ENCODE measurements at regions not wholly inside any gene's neighbourhood (a gene's known extent, or its start where the extent isn't known, plus 50 kb on each side); places are given as distances from the start of the nearest gene placed in this dataset.

DNA sequence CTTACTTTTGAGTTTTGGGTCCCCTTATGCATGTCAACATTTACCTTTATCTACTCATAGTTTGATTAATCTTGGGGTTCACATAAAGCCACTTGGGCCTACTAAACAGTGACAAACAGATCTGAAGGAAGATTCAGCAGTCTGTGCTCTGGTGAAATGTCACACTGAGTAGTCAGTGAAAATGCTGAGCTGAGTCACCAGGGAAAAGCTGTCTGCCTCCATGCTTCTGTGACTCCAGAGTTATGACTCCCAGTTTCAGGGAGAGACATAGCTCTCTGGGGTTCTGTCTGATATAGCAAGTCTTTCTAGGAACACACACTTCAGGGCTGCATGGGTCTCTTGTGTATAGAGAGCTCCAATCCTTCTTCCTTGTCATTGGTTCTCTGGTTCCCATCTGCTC, 406.3 kb upstream of the FAR2 start:
- TF ChIP-seq YY1 (IDR thresholded peaks at IDR 0.05; ENCODE audit: low read depth) (no peak), TAF1 (IDR thresholded peaks at IDR 0.05; ENCODE audit: low read depth) (no peak), TCF12 (IDR thresholded peaks at IDR 0.05; ENCODE audit: low read depth) (no peak), EGR1 (IDR thresholded peaks at IDR 0.05) (no peak), CEBPB (IDR thresholded peaks at IDR 0.05) (no peak), NFIC (IDR thresholded peaks at IDR 0.05) (no peak), RAD21 (IDR thresholded peaks at IDR 0.05; ENCODE audit: low read depth) (no peak), CREB1 (IDR thresholded peaks at IDR 0.05; ENCODE audit: low read depth) (no peak), EP300 (IDR thresholded peaks at IDR 0.05; ENCODE audit: borderline replicate concordance) (no peak), ZBTB7A (IDR thresholded peaks at IDR 0.05; ENCODE audit: low read depth) (no peak)
- TF ChIP-seq, protein P1, sequence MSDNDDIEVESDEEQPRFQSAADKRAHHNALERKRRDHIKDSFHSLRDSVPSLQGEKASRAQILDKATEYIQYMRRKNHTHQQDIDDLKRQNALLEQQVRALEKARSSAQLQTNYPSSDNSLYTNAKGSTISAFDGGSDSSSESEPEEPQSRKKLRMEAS (IDR thresholded peaks at IDR 0.05): no peak
- TF ChIP-seq, protein P2, sequence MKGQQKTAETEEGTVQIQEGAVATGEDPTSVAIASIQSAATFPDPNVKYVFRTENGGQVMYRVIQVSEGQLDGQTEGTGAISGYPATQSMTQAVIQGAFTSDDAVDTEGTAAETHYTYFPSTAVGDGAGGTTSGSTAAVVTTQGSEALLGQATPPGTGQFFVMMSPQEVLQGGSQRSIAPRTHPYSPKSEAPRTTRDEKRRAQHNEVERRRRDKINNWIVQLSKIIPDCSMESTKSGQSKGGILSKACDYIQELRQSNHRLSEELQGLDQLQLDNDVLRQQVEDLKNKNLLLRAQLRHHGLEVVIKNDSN (IDR thresholded peaks at IDR 0.05): no peak
- TF ChIP-seq, protein P3, sequence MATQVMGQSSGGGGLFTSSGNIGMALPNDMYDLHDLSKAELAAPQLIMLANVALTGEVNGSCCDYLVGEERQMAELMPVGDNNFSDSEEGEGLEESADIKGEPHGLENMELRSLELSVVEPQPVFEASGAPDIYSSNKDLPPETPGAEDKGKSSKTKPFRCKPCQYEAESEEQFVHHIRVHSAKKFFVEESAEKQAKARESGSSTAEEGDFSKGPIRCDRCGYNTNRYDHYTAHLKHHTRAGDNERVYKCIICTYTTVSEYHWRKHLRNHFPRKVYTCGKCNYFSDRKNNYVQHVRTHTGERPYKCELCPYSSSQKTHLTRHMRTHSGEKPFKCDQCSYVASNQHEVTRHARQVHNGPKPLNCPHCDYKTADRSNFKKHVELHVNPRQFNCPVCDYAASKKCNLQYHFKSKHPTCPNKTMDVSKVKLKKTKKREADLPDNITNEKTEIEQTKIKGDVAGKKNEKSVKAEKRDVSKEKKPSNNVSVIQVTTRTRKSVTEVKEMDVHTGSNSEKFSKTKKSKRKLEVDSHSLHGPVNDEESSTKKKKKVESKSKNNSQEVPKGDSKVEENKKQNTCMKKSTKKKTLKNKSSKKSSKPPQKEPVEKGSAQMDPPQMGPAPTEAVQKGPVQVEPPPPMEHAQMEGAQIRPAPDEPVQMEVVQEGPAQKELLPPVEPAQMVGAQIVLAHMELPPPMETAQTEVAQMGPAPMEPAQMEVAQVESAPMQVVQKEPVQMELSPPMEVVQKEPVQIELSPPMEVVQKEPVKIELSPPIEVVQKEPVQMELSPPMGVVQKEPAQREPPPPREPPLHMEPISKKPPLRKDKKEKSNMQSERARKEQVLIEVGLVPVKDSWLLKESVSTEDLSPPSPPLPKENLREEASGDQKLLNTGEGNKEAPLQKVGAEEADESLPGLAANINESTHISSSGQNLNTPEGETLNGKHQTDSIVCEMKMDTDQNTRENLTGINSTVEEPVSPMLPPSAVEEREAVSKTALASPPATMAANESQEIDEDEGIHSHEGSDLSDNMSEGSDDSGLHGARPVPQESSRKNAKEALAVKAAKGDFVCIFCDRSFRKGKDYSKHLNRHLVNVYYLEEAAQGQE (IDR thresholded peaks at IDR 0.05; ENCODE audit: low read depth): no peak

DNA sequence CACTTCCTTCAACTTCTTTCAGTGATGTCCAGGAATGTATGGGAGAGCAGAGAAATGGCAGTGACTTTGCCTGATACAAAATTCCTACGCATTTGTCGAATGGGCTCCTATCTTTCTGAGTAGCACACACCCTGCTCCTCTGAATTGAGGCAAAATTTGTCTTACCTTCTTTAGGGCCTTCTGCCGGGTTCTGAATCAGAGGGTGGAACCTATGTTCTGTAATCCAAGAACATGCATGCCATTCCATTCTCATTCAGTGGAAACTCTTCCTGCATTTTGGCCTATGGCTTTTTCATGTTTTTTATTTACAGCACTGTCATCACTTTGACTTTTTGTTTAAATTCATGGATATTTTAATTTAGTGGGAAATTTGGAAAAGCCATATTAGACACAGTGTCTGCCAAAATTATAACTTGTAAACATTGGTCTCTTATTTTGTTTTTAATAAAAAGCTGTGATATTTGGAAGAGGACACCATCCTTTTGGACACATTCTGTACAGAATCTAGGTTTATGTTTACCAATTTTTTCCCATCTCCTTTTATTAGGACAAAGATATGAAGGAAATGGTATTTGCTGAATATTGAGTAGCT, 402.2 kb upstream of the FAR2 start:
- TF ChIP-seq RAD21 (IDR thresholded peaks at IDR 0.05; ENCODE audit: low read depth): no peak
- no peak for TF ChIP-seq TEAD4 (IDR thresholded peaks at IDR 0.05)
- TF ChIP-seq, protein P1 (IDR thresholded peaks at IDR 0.05): no peak
- TF ChIP-seq, protein P2 (IDR thresholded peaks at IDR 0.05): no peak
- TF ChIP-seq CEBPB (IDR thresholded peaks at IDR 0.05): no peak
- no peak for TF ChIP-seq EGR1 (IDR thresholded peaks at IDR 0.05)

DNA sequence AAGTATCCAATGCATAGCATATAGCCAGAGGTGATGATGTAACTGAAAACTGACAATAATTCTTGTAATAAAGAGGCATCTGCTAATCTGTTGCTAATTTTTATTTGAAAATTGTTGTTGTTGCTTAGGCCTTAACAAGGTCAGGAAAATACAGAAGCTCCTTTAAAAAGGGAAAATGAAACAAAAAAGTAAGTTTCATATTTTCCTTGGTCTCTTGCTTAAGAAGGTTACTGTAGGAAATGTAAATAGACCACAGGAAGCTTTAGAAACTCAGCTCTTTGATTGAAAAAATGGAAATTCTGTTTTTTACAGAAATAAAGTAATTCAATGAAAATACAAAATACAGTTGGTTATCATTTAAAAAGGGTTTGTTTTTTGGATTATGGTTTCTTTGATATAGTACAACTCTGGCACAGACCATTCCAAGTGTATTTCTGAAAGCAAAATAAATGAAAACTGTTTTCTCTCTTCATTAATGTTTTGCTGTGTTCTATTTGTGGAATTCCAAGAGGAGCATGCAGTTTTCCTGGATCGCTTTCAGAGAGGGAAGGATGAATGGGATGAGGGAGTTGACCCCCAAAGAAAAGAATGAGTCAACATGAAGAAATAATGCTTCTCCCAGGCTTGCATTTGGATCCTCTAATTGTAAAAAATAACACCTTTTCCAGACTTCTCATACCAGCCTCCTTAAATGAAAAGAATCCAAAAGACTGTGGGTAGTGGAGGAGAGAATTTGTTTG, 398.0 kb upstream of the FAR2 start:
- TF ChIP-seq, protein P2 (IDR thresholded peaks at IDR 0.05): no peak

DNA sequence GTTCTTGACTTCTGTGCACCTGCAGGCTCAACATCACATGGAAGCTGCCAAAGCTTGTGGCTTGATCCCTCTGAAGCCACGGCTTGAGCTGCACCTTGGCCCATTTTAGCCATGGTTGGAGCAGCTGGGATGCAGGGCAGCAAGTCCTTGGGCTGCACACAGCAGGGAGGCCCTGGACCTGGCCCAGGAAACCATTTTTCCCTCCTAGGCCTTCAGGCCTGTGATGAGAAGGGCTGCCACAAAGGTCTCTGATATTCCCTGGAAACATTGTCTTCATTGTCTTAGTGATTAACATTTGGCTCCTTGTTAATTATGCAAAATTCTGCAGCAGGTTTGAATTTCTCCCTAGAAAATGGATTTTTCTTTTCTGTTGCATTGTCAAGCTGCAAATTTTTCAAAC, 394.1 kb upstream of the FAR2 start:
- TF ChIP-seq FOXM1 (IDR thresholded peaks at IDR 0.05; ENCODE audit: borderline replicate concordance, low read depth) (no peak), NFIC (IDR thresholded peaks at IDR 0.05) (no peak), EGR1 (IDR thresholded peaks at IDR 0.05) (no peak), EP300 (IDR thresholded peaks at IDR 0.05; ENCODE audit: borderline replicate concordance) (no peak), RAD21 (IDR thresholded peaks at IDR 0.05; ENCODE audit: low read depth) (no peak), TCF12 (IDR thresholded peaks at IDR 0.05; ENCODE audit: low read depth) (no peak), TAF1 (IDR thresholded peaks at IDR 0.05; ENCODE audit: low read depth) (no peak)
- TF ChIP-seq, protein P1 (IDR thresholded peaks at IDR 0.05): no peak
- TF ChIP-seq, protein P2 (IDR thresholded peaks at IDR 0.05): no peak
- TF ChIP-seq, protein P3 (IDR thresholded peaks at IDR 0.05; ENCODE audit: low read depth): no peak

DNA sequence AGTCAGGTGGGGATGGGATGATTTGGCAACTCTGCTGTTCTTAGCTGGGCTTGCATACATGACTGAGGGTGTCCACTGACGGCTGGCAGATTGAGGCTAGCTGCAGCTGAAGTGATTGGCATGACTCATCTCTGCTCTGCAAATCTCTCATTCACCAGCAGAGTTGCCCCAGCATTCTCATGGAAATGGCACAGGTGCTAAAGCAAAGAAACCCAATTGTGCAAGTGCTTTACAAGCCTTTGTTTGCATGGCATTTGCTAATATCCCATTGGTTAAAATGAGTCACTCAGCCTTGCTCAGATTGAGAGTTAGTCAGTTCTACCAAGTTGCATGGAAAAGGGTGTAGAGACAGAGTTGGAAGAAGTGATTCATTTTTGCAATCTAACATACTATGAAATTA, 389.7 kb upstream of the FAR2 start:
- TF ChIP-seq TEAD4 (IDR thresholded peaks at IDR 0.05): no peak
- TF ChIP-seq ZBTB7A (IDR thresholded peaks at IDR 0.05; ENCODE audit: low read depth): no peak
- no peak for TF ChIP-seq TAF1 (IDR thresholded peaks at IDR 0.05; ENCODE audit: low read depth)
- TF ChIP-seq YY1 (IDR thresholded peaks at IDR 0.05; ENCODE audit: low read depth): no peak
- no peak for TF ChIP-seq TCF12 (IDR thresholded peaks at IDR 0.05; ENCODE audit: low read depth)
- TF ChIP-seq EGR1 (IDR thresholded peaks at IDR 0.05): no peak
- TF ChIP-seq NFIC (IDR thresholded peaks at IDR 0.05): no peak
- TF ChIP-seq, protein P2 (IDR thresholded peaks at IDR 0.05): no peak
- TF ChIP-seq CEBPB (IDR thresholded peaks at IDR 0.05): no peak
- TF ChIP-seq RAD21 (IDR thresholded peaks at IDR 0.05; ENCODE audit: low read depth): no peak
- no peak for TF ChIP-seq CREB1 (IDR thresholded peaks at IDR 0.05; ENCODE audit: low read depth)

Measured in Ishikawa (cell line).